BE2C (cell line): ENCODE measurements at regions not wholly inside any gene's neighbourhood (a gene's known extent, or its start where the extent isn't known, plus 50 kb on each side); places are given as distances from the start of the nearest gene placed in this dataset.

Source experiments
- DNase-seq: peaks from one replicate; pipeline ENCODE4 v3.0.0-alpha.2; 2020
- H3K27me3 ChIP-seq: fragments of 250-450 bp; sonication (Bioruptor Pico); 2 replicates; pipeline ENCODE4 v1.5.1; 2020; ENCODE audit warnings: mild to moderate bottlenecking
- H3K36me3 ChIP-seq: fragments of 250-450 bp; sonication (Bioruptor Pico); 2 replicates; pipeline ENCODE4 v1.5.1; 2020; ENCODE audit warnings: mild to moderate bottlenecking
- H3K4me1 ChIP-seq: fragments of 250-450 bp; sonication (Bioruptor Pico); 2 replicates; pipeline ENCODE4 v1.5.1; 2020
- H3K4me3 ChIP-seq: 2 replicates; pipeline ENCODE4 v1.5.1; 2011; ENCODE audit warnings: low read depth, low read length
- H3K9me3 ChIP-seq: fragments of 250-450 bp; sonication (Bioruptor Pico); 2 replicates; pipeline ENCODE4 v1.5.1; 2020
- TF ChIP-seq, protein P1 (sequence below): IDR thresholded peaks from 2 replicates; pipeline ENCODE4 v1.5.1; 2012; ENCODE audit warnings: mild to moderate bottlenecking, low read depth, low read length

DNA sequence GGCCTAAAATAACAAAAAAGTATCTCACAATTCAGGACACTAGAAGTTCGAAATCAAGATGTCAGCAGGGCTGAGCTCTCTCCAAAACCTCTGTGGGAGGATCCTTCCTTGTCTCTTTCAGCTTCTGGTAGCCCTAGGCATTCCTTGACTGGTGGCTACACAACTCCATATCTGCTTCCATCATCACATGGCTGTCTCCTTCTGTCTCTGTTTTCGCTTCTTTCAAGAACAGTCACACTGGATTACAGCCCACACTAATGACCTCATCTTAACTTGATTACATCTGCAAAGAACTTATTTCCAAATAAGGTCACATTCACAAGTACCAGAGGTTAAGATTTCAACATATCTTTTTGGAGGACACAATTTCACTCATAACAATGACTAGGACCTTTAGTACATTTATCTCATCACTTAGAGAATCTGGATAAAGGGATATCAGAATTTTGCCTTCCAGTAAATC, 275.2 kb downstream of the IRS1 start:
- Histone ChIP-seq H3K4me1 (no peaks in the 10 kb centered on the region), H3K27me3 (no peaks in the 10 kb centered on the region), H3K4me3 (no peak overlapping the region), H3K9me3 (no peaks in the 10 kb centered on the region; the same call in 1 of the 2 replicates), H3K36me3 (no peaks in the 10 kb centered on the region)
- TF ChIP-seq, protein P1, sequence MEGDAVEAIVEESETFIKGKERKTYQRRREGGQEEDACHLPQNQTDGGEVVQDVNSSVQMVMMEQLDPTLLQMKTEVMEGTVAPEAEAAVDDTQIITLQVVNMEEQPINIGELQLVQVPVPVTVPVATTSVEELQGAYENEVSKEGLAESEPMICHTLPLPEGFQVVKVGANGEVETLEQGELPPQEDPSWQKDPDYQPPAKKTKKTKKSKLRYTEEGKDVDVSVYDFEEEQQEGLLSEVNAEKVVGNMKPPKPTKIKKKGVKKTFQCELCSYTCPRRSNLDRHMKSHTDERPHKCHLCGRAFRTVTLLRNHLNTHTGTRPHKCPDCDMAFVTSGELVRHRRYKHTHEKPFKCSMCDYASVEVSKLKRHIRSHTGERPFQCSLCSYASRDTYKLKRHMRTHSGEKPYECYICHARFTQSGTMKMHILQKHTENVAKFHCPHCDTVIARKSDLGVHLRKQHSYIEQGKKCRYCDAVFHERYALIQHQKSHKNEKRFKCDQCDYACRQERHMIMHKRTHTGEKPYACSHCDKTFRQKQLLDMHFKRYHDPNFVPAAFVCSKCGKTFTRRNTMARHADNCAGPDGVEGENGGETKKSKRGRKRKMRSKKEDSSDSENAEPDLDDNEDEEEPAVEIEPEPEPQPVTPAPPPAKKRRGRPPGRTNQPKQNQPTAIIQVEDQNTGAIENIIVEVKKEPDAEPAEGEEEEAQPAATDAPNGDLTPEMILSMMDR, result no peak
- no peak for DNase-seq

DNA sequence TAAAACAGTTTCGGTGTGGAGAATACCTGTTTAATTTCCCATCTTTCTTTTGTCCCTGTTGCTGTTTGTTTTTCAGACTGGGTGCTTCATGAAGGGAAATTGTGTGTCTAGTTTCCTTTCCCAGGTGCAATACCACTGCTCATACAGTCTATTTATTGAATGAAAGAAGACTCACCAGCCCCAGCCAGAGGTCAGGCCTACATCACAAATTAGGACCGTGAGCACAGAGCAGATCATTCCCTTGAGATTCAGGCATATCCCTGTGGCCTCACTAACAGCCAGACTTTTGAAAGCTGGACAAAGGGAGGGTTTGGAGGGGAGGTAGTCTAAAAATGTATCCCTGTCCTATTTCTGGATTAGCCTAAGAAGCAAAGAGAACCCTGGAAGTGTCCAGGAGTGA, 278.9 kb downstream of the IRS1 start:
- H3K4me3 ChIP-seq, result no peak overlapping the region
- no peaks in the 10 kb centered on the region for H3K27me3 ChIP-seq
- no peaks in the 10 kb centered on the region for H3K36me3 ChIP-seq
- H3K4me1 ChIP-seq, result no peaks in the 10 kb centered on the region
- no peaks in the 10 kb centered on the region; the same call in 1 of the 2 replicates for H3K9me3 ChIP-seq
- TF ChIP-seq, protein P1, result no peak
- DNase-seq, result no peak

DNA sequence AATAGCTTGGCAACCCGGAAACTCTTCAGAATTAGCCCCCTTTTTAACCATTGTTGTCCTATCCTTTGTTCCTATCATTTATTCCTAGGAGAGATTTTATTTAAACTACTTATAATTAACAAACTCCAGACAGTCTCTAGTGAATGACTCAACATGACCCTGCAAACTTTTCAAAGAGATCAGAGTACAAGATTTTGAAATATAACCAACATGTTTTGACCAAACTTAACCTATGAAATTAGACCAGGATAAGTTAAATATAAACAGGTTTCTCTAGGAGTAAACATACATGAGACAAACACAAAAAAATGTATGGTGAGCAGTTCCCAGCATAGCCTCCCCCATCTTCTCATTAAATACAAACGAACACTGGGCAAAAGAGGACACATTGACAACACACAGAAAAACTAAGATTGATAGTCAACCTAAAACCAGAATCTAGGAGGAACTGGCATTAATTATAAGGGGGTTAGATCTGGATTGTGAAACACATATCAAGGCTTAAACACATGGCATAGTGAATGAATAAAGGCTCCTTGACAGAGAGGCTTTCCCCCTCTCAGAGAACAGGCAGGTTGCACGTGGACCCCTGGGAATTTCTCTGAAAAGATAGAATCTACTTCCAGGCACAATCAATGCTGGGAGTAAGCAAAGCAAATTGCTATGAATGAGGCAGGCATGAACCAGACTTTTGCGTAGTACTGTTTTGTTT, 284.1 kb downstream of the IRS1 start:
- Histone ChIP-seq H3K27me3 (no peaks in the 10 kb centered on the region), H3K36me3 (no peaks in the 10 kb centered on the region), H3K4me3 (no peak overlapping the region), H3K9me3 (no peaks in the 10 kb centered on the region), H3K4me1 (no peaks in the 10 kb centered on the region)
- DNase-seq, result no peak
- TF ChIP-seq, protein P1, result no peak

DNA sequence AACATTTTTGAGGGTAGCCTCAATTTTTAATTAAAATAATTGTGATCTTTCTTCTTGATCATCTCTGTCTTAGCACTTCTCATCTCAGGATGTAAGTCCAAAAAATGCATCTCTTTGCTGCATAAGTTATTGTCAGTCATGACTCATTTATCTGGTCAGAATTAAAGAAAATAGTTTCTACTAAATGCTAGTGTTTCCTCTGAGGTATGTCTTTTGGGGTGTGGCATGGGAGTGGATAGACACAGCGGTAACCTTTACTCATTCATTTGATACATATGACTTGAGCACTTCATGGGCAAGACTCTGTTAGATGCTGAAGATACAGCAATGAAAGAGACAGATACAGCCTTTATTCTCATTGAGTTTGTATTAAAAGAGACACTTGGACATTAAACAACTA, 284.7 kb downstream of the IRS1 start:
- no peaks in the 10 kb centered on the region for H3K27me3 ChIP-seq
- H3K9me3 ChIP-seq, result no peaks in the 10 kb centered on the region
- no peaks in the 10 kb centered on the region for H3K4me1 ChIP-seq
- TF ChIP-seq, protein P1, result no peak
- H3K36me3 ChIP-seq, result no peaks in the 10 kb centered on the region
- DNase-seq, result no peak
- H3K4me3 ChIP-seq, result no peak overlapping the region

DNA sequence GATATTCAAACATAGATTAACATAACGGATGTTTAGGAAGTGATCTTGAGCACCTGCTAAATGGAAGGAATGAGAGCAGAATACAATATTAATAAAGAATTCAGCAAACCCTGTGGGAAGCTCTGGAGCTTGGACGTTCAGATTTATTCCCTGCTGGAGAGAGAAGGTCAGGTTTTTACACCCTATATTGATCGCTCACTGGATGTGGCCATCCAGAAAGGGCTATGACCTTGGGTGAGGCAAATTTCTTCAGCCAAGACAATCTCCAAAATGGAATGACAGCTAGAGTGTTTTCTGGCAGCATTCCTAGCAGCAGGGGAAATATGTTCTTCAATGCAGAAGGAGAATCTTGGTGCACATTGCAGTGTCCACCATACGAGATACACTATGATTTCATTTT, 288.3 kb downstream of the IRS1 start:
- TF ChIP-seq, protein P1, result no peak
- Histone ChIP-seq H3K36me3 (no peaks in the 10 kb centered on the region), H3K27me3 (no peaks in the 10 kb centered on the region), H3K4me1 (no peaks in the 10 kb centered on the region), H3K9me3 (no peaks in the 10 kb centered on the region), H3K4me3 (no peak overlapping the region)
- DNase-seq, result no peak

DNA sequence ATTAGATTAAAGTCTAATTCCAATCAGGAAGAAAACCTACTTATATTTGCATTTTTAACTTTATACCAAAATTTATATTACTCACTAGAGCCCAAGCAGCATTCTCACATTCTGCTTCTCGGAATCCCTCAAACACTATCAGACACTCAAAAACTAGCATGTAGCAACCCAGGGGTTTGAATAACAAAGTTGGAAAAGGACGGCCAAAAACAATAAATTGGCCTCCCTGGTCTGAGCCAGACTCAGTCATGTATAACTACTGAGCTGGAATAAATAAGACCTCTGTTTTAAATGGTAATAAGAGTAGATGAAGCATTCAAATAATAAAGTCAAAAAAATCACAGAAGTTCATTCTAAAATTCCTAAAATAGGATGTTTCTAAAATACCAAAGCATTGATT, 290.9 kb downstream of the IRS1 start:
- Histone ChIP-seq H3K4me3 (no peak overlapping the region), H3K9me3 (no peaks in the 10 kb centered on the region), H3K4me1 (no peaks in the 10 kb centered on the region), H3K36me3 (no peaks in the 10 kb centered on the region), H3K27me3 (no peaks in the 10 kb centered on the region)
- no peak for DNase-seq
- TF ChIP-seq, protein P1, result no peak
